K562 (cell line): ENCODE measurements at regions not wholly inside any gene's neighbourhood (a gene's known extent, or its start where the extent isn't known, plus 50 kb on each side); places are given as distances from the start of the nearest gene placed in this dataset.

Experiments used
- TRIM24 ChIP-seq, 2 experiments: fragments of 450-650 bp; IDR thresholded peaks; 2 replicates each; pipeline ENCODE4 v1.6.1; 2016
- ZNF407 ChIP-seq: fragments of 450-650 bp; IDR thresholded peaks from 2 replicates; pipeline ENCODE4 v1.6.1; 2016; ENCODE audit warnings: low read depth
- ZNF609 ChIP-seq: sonication (generic); formaldehyde crosslinking; IDR thresholded peaks from 2 replicates; pipeline ENCODE4 v1.8.1; 2023; ENCODE audit warnings: missing genetic modification reagents, mild to moderate bottlenecking, borderline replicate concordance

GRCh38 chr18:67862069-67862468 is 345.5 kb upstream of the DSEL start (continued):
- TF ChIP-seq ZNF407 (no peak), ZNF609 (CRISPR knock-in tag) (no peak), TRIM24 (IDR thresholded peaks at IDR 0.05) (no peak)
- TF ChIP-seq, all 486 proteins: peak for 0
